ENCODE measurements at regions not wholly inside any gene's neighbourhood (a gene's known extent, or its start where the extent isn't known, plus 50 kb on each side); places are given as distances from the start of the nearest gene placed in this dataset.

DNA sequence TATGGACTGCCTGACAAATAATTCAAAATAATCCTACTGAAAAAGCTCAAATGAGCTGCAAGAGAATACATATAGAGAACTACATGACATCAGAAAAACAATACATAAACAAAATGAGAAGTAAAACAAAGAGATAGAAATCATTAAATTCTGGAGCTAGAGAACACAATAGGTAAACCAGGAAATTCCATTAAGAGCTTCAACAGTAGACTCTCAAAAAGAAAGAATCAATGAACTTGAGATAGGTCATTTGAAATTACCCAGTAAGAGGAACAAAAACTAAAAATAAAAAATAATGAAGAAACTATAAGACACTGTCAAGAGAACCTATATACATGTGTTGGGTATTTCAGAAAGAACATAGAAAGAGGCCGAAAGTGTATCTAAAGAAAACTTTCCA, 186.3 kb downstream of the PTN start:
- ATAC-seq (ENCODE audit: insufficient read depth, low read depth), result no peak
- no peaks in the 10 kb centered on the region for H3K79me2 ChIP-seq (ENCODE audit: insufficient read depth, low read length)
- H3K4me1 ChIP-seq (ENCODE audit: insufficient read depth, low read length), result no peaks in the 10 kb centered on the region
- H4K20me1 ChIP-seq (ENCODE audit: insufficient read depth, low read length), result no peaks in the 10 kb centered on the region
- H3K27me3 ChIP-seq (ENCODE audit: insufficient read depth, low read length, poor library complexity), result no peaks in the 10 kb centered on the region
- no peaks in the 10 kb centered on the region for H3K9me3 ChIP-seq (ENCODE audit: insufficient read depth, low read length, severe bottlenecking)
- H3K4me3 ChIP-seq (ENCODE audit: low read depth in 1 of 2, low read length in 2 of 2), result no peak overlapping the region
- TF ChIP-seq, protein P1, sequence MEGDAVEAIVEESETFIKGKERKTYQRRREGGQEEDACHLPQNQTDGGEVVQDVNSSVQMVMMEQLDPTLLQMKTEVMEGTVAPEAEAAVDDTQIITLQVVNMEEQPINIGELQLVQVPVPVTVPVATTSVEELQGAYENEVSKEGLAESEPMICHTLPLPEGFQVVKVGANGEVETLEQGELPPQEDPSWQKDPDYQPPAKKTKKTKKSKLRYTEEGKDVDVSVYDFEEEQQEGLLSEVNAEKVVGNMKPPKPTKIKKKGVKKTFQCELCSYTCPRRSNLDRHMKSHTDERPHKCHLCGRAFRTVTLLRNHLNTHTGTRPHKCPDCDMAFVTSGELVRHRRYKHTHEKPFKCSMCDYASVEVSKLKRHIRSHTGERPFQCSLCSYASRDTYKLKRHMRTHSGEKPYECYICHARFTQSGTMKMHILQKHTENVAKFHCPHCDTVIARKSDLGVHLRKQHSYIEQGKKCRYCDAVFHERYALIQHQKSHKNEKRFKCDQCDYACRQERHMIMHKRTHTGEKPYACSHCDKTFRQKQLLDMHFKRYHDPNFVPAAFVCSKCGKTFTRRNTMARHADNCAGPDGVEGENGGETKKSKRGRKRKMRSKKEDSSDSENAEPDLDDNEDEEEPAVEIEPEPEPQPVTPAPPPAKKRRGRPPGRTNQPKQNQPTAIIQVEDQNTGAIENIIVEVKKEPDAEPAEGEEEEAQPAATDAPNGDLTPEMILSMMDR (IDR thresholded peaks at IDR 0.05; ENCODE audit: borderline replicate concordance, extremely low read depth, low read length, poor library complexity, severe bottlenecking), result no peak
- no peak for TF ChIP-seq EZH2 (IDR thresholded peaks at IDR 0.05; ENCODE audit: borderline replicate concordance, low read depth, low read length, severe bottlenecking)
- no peak overlapping the region for H3K4me2 ChIP-seq (ENCODE audit: insufficient read depth, low read length)
- no peak overlapping the region for H3K27ac ChIP-seq (ENCODE audit: low read length)
- DNase-seq, result no peak
- no peak overlapping the region for H3K9ac ChIP-seq (ENCODE audit: low read depth, low read length)
- no peak overlapping the region for H2AFZ ChIP-seq (ENCODE audit: low read depth, low read length)
- H3K36me3 ChIP-seq (ENCODE audit: insufficient read depth, low read length), result no peaks in the 10 kb centered on the region

DNA sequence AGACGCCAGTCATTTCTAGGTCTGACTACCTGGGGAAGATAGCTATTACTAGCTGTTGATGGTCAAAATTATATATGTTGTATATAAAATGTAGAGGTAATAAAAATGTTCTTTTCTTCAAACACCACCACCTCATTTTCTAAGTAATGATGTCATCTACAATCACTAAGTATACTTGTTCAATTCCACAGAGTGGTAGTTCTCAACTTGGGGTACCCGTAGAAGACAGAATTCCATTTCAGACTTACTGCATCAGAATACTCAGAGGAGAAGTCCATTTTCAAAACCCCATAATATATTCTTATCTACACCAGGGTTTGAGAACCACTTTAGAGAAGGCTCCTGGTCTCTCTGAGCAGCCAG, 191.9 kb downstream of the PTN start:
- no peak for DNase-seq
- ATAC-seq (ENCODE audit: insufficient read depth, low read depth), result no peak
- H3K36me3 ChIP-seq (ENCODE audit: insufficient read depth, low read length), result no peaks in the 10 kb centered on the region
- H3K79me2 ChIP-seq (ENCODE audit: insufficient read depth, low read length), result no peaks in the 10 kb centered on the region
- no peak overlapping the region for H3K27ac ChIP-seq (ENCODE audit: low read length)
- TF ChIP-seq EZH2 (IDR thresholded peaks at IDR 0.05; ENCODE audit: borderline replicate concordance, low read depth, low read length, severe bottlenecking), result no peak
- TF ChIP-seq, protein P1 (IDR thresholded peaks at IDR 0.05; ENCODE audit: borderline replicate concordance, extremely low read depth, low read length, poor library complexity, severe bottlenecking), result no peak
- no peaks in the 10 kb centered on the region for H3K4me1 ChIP-seq (ENCODE audit: insufficient read depth, low read length)
- no peak overlapping the region for H2AFZ ChIP-seq (ENCODE audit: low read depth, low read length)
- no peak overlapping the region for H3K4me2 ChIP-seq (ENCODE audit: insufficient read depth, low read length)
- no peaks in the 10 kb centered on the region for H3K27me3 ChIP-seq (ENCODE audit: insufficient read depth, low read length, poor library complexity)
- no peaks in the 10 kb centered on the region for H3K9me3 ChIP-seq (ENCODE audit: insufficient read depth, low read length, severe bottlenecking)
- H3K4me3 ChIP-seq (ENCODE audit: low read depth in 1 of 2, low read length in 2 of 2), result no peak overlapping the region
- H3K9ac ChIP-seq (ENCODE audit: low read depth, low read length), result no peak overlapping the region
- H4K20me1 ChIP-seq (ENCODE audit: insufficient read depth, low read length), result no peaks in the 10 kb centered on the region

DNA sequence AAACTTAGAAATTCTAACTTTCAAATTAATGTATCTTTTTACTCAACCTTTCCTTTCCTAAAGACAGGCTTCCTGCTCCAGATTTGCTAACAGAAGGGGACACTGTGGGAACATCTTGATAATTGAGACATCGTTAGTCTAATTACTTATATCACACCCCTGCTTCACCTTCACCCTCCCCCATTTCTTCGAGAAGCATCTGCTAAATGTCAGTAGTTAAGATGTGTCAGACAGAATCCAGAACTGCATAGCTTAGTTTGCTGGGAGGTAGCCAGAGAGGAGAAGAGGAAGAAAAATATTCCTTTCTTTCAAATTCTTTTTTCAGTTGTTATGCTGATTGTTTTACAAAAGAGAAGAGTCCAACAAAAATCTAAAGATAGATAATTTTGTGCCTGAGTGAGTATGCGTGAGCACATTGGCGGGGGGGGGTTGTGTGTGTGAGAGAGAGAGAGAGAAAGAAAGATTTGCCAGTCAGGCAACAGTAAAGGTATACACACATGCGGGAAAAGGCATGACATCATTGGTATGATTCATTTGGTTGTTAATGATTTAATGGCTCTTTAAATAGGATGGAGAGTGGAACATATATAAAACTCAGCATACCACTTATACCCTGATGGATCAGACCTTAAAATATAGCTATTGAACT, 192.4 kb downstream of the PTN start:
- Histone ChIP-seq H3K79me2 (ENCODE audit: insufficient read depth, low read length) (no peaks in the 10 kb centered on the region), H3K4me2 (ENCODE audit: insufficient read depth, low read length) (no peak overlapping the region), H3K27me3 (ENCODE audit: insufficient read depth, low read length, poor library complexity) (no peaks in the 10 kb centered on the region), H4K20me1 (ENCODE audit: insufficient read depth, low read length) (no peaks in the 10 kb centered on the region), H3K9me3 (ENCODE audit: insufficient read depth, low read length, severe bottlenecking) (no peaks in the 10 kb centered on the region), H3K9ac (ENCODE audit: low read depth, low read length) (no peak overlapping the region), H3K27ac (ENCODE audit: low read length) (no peak overlapping the region), H3K4me1 (ENCODE audit: insufficient read depth, low read length) (no peaks in the 10 kb centered on the region), H3K4me3 (ENCODE audit: low read depth in 1 of 2, low read length in 2 of 2) (no peak overlapping the region), H2AFZ (ENCODE audit: low read depth, low read length) (no peak overlapping the region), H3K36me3 (ENCODE audit: insufficient read depth, low read length) (no peaks in the 10 kb centered on the region)
- ATAC-seq (ENCODE audit: insufficient read depth, low read depth) (no peak), DNase-seq (no peak)
- TF ChIP-seq, protein P1 (IDR thresholded peaks at IDR 0.05; ENCODE audit: borderline replicate concordance, extremely low read depth, low read length, poor library complexity, severe bottlenecking), result no peak
- no peak for TF ChIP-seq EZH2 (IDR thresholded peaks at IDR 0.05; ENCODE audit: borderline replicate concordance, low read depth, low read length, severe bottlenecking)

DNA sequence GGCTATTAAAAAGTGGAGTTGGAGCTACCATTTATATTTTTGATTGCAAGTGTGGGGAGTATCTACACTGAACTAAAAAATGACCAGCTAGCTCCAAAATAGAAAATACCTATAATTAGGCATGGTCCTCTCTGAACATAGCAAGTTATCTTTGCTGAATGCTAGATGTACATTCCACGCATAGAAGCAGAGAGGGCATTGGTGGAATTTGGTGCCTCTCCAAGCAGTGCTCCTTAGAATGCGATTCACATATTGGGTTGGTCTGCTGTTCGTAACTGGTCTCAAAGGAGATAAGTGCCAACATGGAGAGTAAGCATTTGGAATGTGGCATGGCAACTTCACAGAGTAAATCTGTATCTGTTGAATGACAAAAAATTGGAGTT, 196.2 kb downstream of the PTN start:
- Histone ChIP-seq H2AFZ (ENCODE audit: low read depth, low read length) (no peak overlapping the region), H3K36me3 (ENCODE audit: insufficient read depth, low read length) (no peaks in the 10 kb centered on the region), H3K4me1 (ENCODE audit: insufficient read depth, low read length) (no peaks in the 10 kb centered on the region), H3K79me2 (ENCODE audit: insufficient read depth, low read length) (no peaks in the 10 kb centered on the region), H3K4me2 (ENCODE audit: insufficient read depth, low read length) (no peak overlapping the region), H3K27ac (ENCODE audit: low read length) (no peak overlapping the region), H3K9me3 (ENCODE audit: insufficient read depth, low read length, severe bottlenecking) (no peaks in the 10 kb centered on the region), H3K27me3 (ENCODE audit: insufficient read depth, low read length, poor library complexity) (no peaks in the 10 kb centered on the region), H4K20me1 (ENCODE audit: insufficient read depth, low read length) (no peaks in the 10 kb centered on the region), H3K9ac (ENCODE audit: low read depth, low read length) (no peak overlapping the region), H3K4me3 (ENCODE audit: low read depth in 1 of 2, low read length in 2 of 2) (no peak overlapping the region)
- TF ChIP-seq EZH2 (IDR thresholded peaks at IDR 0.05; ENCODE audit: borderline replicate concordance, low read depth, low read length, severe bottlenecking), result no peak
- TF ChIP-seq, protein P1 (IDR thresholded peaks at IDR 0.05; ENCODE audit: borderline replicate concordance, extremely low read depth, low read length, poor library complexity, severe bottlenecking), result no peak
- no peak for DNase-seq
- no peak for ATAC-seq (ENCODE audit: insufficient read depth, low read depth)
